ENCODE measurements at regions not wholly inside any gene's neighbourhood (a gene's known extent, or its start where the extent isn't known, plus 50 kb on each side); places are given as distances from the start of the nearest gene placed in this dataset.

DNA sequence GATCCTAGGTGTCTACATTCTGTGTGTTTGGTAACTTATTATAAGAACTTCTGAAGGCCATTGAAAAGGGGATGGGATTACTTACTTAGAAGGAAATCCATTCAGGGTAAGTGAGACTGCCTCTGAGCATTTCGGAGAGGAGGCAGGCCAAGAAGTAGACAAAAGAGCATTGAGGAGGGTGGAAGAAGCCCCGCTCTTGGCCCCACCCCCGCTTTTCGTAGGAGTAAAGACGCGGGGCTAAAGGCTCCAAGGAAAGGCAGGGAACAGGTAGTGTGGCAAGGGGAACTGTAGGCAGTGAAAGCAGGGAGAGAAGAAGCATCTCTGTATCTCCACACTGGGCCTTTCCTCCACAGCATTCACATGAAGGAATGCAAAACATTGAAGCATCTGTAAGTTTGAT, 51.8 kb upstream of the GRIK1 start:
- POLR2A ChIA-PET = no interaction called here
- H3K9ac ChIP-seq (ENCODE audit: insufficient read depth, low read depth, low read length) = no peak overlapping the region
- TF ChIP-seq TMF1 (CRISPR knock-in tag; IDR thresholded peaks at IDR 0.05; ENCODE audit: low read depth) (no peak), FOSL1 (CRISPR knock-in tag; IDR thresholded peaks at IDR 0.05; ENCODE audit: borderline replicate concordance) (no peak), PCBP2 (optimal IDR thresholded peaks at IDR 0.05; ENCODE audit: low read depth, low read length, poor library complexity, severe bottlenecking) (no peak)
- TF ChIP-seq, protein P1, sequence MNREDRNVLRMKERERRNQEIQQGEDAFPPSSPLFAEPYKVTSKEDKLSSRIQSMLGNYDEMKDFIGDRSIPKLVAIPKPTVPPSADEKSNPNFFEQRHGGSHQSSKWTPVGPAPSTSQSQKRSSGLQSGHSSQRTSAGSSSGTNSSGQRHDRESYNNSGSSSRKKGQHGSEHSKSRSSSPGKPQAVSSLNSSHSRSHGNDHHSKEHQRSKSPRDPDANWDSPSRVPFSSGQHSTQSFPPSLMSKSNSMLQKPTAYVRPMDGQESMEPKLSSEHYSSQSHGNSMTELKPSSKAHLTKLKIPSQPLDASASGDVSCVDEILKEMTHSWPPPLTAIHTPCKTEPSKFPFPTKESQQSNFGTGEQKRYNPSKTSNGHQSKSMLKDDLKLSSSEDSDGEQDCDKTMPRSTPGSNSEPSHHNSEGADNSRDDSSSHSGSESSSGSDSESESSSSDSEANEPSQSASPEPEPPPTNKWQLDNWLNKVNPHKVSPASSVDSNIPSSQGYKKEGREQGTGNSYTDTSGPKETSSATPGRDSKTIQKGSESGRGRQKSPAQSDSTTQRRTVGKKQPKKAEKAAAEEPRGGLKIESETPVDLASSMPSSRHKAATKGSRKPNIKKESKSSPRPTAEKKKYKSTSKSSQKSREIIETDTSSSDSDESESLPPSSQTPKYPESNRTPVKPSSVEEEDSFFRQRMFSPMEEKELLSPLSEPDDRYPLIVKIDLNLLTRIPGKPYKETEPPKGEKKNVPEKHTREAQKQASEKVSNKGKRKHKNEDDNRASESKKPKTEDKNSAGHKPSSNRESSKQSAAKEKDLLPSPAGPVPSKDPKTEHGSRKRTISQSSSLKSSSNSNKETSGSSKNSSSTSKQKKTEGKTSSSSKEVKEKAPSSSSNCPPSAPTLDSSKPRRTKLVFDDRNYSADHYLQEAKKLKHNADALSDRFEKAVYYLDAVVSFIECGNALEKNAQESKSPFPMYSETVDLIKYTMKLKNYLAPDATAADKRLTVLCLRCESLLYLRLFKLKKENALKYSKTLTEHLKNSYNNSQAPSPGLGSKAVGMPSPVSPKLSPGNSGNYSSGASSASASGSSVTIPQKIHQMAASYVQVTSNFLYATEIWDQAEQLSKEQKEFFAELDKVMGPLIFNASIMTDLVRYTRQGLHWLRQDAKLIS (CRISPR knock-in tag; IDR thresholded peaks at IDR 0.05) = no peak
- intact Hi-C loops (cut with micrococcal nuclease; ENCODE audit: unreplicated experiment) = no loop called here
- in situ Hi-C loops (cut with HindIII; ENCODE audit: extremely low pct_ligation_motif_present, low pct_unique_long_range_greater_than_20kb) = no loop called here
- no peak overlapping the region for H3K27ac ChIP-seq (ENCODE audit: extremely low read length, insufficient read depth, low read length)
- H3K4me3 ChIP-seq (replicated peaks in 1 of 3; ENCODE audit: insufficient read depth in 1 of 3, low read depth in 2 of 3, low read length in 3 of 3) = no peak overlapping the region
- 36% methylated on average over 6 of the region's 6 CpGs for WGBS (ENCODE audit: low lambda C conversion rate)
- no peak overlapping the region for H2AFZ ChIP-seq (ENCODE audit: low read length)
- H3K4me1 ChIP-seq (ENCODE audit: insufficient read depth, low read length) = no peaks in the 10 kb centered on the region
- BruUV-seq (replicated peaks) = no TSS peak
- H3K79me2 ChIP-seq (ENCODE audit: insufficient read depth, low read length) = no peaks in the 10 kb centered on the region
- no peak for ATAC-seq
- H3K9me3 ChIP-seq (ENCODE audit: low read length) = peaks cover 84% of the 10 kb centered on the region
- H3K4me2 ChIP-seq (ENCODE audit: low read depth, low read length) = no peak overlapping the region
- no peaks in the 10 kb centered on the region for H3K27me3 ChIP-seq (ENCODE audit: control insufficient read depth in 1 of 2, insufficient read depth in 2 of 2, low read length in 2 of 2)
- CTCF ChIA-PET (ENCODE audit: low intra/inter-chr PET ratio, low total read pairs) = no interaction called here
- H4K20me1 ChIP-seq (ENCODE audit: insufficient read depth, low read length) = no peaks in the 10 kb centered on the region
- H3K36me3 ChIP-seq (replicated peaks in 1 of 2; ENCODE audit: control insufficient read depth in 1 of 2, insufficient read depth in 2 of 2, low read length in 2 of 2) = no peaks in the 10 kb centered on the region
- DNase-seq (ENCODE audit: low spot score) = no peak
- no peak for FAIRE-seq

DNA sequence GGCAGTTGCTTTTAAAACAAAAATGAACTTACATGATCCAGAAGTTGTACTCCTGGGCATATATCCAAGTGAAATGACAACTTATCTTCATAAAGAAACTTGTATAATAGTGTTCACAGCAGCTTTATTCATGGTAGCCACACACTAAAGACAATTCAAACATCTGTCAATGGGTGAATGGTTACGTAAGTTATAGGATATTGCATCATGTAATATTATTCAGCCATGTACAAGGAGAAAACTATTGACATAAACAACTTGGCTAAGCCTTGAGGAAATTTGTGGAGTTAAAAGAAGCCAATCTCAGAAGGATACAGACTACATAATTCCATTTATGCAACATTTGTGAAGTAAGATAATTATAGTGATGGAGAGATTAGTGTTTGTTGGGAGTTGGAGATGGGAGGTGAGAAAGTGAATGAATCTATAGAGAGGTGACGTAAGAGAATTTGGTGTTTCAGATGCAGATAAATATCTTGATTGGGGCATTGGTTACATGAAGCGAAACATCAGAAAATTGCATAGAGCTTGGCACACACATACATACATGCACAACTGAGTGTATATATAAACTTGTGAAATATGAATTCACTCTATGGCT, 49.9 kb upstream of the GRIK1 start:
- Histone ChIP-seq H2AFZ (ENCODE audit: low read length) (no peak overlapping the region), H3K27ac (ENCODE audit: extremely low read length, insufficient read depth, low read length) (no peak overlapping the region), H3K27me3 (ENCODE audit: control insufficient read depth in 1 of 2, insufficient read depth in 2 of 2, low read length in 2 of 2) (no peaks in the 10 kb centered on the region), H4K20me1 (ENCODE audit: insufficient read depth, low read length) (no peaks in the 10 kb centered on the region), H3K9me3 (ENCODE audit: low read length) (peaks cover 85% of the 10 kb centered on the region), H3K4me3 (replicated peaks in 1 of 3; ENCODE audit: insufficient read depth in 1 of 3, low read depth in 2 of 3, low read length in 3 of 3) (no peak overlapping the region), H3K79me2 (ENCODE audit: insufficient read depth, low read length) (no peaks in the 10 kb centered on the region), H3K4me1 (ENCODE audit: insufficient read depth, low read length) (no peaks in the 10 kb centered on the region), H3K36me3 (replicated peaks in 1 of 2; ENCODE audit: control insufficient read depth in 1 of 2, insufficient read depth in 2 of 2, low read length in 2 of 2) (no peaks in the 10 kb centered on the region), H3K9ac (ENCODE audit: insufficient read depth, low read depth, low read length) (no peak overlapping the region), H3K4me2 (ENCODE audit: low read depth, low read length) (no peak overlapping the region)
- BruUV-seq (replicated peaks) = no TSS peak
- ATAC-seq = no peak
- ChIA-PET CTCF (ENCODE audit: low intra/inter-chr PET ratio, low total read pairs) (no interaction called here), POLR2A (no interaction called here)
- TF ChIP-seq CEBPB (IDR thresholded peaks at IDR 0.05; ENCODE audit: borderline replicate concordance, low read depth, low read length) = peak; percentile 42; the same call in 1 of the 2 replicates
- TF ChIP-seq ATF7 (IDR thresholded peaks at IDR 0.05) = peak; percentile 68
- no peak for TF ChIP-seq ATF7 (CRISPR knock-in tag; IDR thresholded peaks at IDR 0.05)
- peak; percentile 48 for TF ChIP-seq CREB1 (IDR thresholded peaks at IDR 0.05)
- TF ChIP-seq CREB1 (CRISPR knock-in tag; IDR thresholded peaks at IDR 0.05) = no peak
- TF ChIP-seq TCF7 (IDR thresholded peaks at IDR 0.05; ENCODE audit: low read depth) = no peak
- in situ Hi-C loops (cut with HindIII; ENCODE audit: extremely low pct_ligation_motif_present, low pct_unique_long_range_greater_than_20kb) = no loop called here
- WGBS (ENCODE audit: low lambda C conversion rate) = 30% methylated on average over 3 of the region's 3 CpGs
- no peak for DNase-seq (ENCODE audit: low spot score)
- FAIRE-seq = no peak
- intact Hi-C loops (cut with micrococcal nuclease; ENCODE audit: unreplicated experiment) = no loop called here
